CD4-positive, alpha-beta T cell treated with Interleukin-12 subunit alpha and Interleukin-12 subunit beta, for 1 hour (primary cell): ENCODE measurements at regions not wholly inside any gene's neighbourhood (a gene's known extent, or its start where the extent isn't known, plus 50 kb on each side); places are given as distances from the start of the nearest gene placed in this dataset.
"Not testable (repeated sequence)": the region's sequence is repeated elsewhere in the genome, so short reads cannot be mapped to it uniquely, and the experiment has no call there.

Experiments used
- DNase-seq: peaks from one replicate; pipeline ENCODE4 v3.0.0-alpha.2; 2020

DNA sequence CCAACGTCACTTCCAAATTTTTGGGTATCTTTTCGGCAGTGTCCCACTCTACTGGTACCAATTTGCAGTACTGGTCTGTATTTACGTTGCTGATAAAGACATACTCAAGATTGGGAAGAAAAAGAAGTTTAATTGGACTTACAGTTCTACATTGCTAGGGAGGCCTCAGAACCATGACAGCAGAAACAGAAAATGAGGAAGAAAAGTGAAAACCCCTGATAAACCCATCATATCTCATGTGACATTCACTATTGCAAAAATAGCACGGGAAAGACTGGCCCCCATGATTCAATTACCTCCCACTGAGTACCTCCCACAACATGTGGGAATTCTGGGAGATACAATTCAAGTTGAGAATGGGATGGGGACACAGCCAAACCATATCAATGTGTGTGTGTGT, 364.0 kb upstream of the KCND2 start:
- no peak for DNase-seq

DNA sequence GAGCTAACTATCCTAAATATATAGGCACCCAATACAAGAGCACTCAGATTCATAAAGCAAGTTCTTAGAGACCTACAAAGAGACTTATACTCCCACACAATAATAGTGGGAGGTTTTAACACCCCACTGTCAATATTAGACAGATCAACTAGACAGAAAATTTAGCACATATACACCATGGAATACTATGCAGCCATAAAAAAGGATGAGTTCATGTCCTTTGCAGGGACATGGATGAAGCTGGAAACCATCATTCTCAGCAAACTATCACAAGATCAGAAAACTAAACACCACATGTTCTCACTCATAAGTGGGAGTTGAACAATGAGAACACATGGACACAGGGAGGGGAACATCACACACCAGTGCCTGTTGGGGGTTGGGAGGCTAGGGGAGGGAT, 358.9 kb upstream of the KCND2 start:
- not testable (repeated sequence) for DNase-seq

DNA sequence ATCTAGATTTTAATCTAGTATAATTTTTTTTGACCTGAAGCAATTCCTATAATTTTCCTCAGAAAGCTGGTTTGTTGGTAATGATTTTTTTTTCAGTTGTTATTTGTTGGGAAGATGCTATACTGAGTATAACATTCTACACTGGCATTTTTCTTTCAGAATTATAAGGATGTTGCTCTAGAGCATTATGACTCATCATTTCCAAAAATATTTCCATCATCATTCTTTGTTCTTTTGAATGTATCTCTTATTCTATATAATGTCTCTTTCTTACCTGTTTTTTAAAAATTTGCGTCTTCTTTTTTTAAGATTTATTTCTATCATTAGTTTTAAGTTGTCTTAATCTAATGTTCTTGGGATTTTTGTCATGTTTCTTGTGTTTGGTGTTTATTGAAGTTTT, 356.5 kb upstream of the KCND2 start:
- DNase-seq, result no peak

DNA sequence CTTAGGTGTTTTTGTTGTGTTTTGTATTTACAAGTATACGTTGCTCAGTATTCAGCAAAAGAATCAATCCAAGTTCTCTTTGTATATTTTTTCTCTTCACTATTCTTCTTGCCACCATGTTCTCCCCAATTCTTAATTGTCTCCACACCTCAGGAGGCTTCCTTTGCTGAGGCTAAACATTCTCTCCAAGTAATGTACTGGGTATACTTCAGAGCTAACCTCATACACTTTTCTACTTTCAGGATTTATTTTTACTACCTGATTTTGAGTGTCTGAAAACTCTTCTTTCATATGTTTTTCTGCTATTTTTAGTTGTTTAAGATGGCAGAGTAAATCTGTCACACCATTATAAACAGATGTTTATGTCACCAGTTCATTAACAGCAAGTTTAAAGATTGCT, 354.8 kb upstream of the KCND2 start:
- no peak for DNase-seq

DNA sequence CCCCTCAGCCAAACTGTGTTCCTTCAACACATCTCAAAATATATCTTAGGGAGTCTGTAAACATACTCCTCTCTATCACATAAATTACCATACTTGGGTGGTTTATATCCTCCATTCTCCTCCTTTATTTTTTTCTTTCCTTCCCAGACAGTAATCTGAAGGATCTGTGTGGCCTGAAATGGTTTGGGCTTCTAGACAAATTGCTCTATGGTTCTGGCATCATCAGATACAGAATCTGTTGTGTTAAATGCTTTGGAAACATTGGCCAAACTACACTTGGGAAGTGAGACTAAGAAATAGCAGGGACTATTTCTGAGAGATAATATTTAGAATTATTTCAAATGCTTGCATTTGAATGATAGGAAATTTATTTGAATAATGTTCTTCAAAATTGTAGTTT, 353.0 kb upstream of the KCND2 start:
- DNase-seq, result no peak

DNA sequence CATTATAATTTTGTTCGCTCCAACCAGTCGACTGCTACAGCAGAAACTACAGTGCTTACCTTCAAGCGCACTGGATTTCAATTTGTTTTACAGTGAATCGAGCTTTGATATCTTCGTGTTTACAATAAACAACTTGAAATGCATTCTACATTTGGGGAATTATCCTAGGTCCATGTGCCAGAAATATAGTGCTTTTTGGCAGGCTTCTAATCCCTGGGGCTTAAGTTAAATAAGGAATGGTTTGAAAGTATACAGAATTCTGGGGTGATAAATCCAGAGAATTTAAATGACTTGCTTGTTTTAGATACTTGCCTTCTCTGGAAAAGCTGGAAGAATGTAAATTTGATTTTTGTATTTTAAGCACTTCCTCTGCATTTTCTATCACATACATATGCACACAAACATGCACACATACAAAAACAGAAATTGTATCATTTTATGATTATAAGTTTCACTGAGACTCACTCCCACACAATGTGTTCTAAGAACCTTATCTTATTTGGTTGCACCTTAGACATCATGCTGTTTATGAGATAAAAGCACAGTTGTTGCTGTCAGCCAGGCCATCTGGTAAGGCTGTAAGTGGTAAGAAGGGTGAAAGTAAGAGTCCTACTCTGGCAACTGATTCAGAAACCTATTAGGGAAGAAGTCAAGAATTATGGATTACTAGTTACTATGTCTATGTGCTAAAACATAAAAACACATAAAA, 347.2 kb upstream of the KCND2 start:
- DNase-seq, result no peak

DNA sequence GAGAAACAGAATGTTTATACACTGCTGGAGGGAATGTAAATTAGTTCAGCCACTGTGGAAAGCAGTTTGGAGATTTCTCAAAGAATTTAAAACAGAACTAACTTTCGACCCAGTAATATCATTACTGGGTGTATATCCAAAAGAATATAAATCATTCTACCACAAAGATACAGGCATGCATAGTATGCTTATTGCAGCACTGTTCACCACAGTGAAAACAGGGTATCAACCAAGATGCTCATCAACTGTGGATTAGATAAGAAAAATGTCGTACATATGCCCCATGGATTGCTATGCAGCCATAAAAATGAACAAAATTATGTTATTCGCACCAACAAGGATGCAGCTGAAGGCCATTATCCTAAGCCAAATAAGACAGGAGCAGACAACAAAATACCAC, 343.1 kb upstream of the KCND2 start:
- DNase-seq, result no peak

DNA sequence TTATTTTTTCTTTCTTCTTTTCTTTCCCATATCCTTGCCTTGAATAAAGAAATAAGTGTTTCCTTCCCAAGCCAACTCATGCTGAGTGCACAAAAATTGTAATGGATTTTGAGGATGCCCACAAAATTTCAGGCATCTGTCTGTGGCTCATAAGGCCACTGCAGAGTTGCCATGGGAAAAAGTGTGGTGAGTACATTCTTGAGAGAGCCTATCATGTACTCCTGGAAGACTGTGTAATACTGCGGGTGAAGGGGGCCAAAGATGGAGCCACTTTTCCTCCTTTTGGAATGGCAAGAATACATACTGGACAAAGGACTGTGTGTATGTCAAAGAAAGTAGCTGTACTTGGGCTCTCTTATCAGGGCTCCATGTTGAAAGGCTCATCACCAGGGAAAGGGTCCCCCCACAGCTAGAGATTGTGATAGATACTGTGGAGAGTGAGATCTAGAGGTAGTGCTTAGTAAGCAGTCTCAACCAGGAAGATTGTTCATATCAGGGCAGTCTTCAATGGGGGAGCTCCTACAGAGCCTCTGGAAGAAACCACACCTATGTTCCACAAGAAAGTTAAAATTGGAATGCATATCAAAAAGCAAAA, 341.6 kb upstream of the KCND2 start:
- DNase-seq, result no peak

DNA sequence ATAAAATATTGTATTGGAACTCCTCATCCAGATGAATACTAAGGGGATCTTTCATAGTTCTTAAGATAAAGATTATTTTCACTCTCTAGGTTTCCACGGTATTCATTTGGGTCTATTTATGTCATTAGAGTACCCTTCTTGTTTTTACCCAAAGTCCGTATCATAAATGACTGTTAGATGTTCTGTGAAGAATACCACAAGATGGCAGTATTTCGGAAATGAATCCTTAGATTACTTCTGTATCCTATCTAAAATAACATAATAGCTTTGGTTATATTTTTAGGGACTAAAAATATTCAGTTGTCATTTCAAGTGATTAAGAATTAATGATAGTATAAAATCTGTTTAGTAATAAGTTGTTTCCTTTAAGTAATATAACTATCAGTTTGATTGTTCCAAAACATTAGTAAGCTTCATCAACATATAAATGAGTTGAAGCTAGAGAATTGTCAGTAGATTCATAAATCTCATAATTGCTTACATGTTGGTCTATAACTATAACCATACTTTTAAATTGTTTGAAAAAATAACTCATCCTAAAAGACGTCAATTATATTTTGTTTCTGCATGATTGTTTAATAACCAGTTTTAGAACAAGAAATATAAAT, 337.5 kb upstream of the KCND2 start:
- no peak for DNase-seq

DNA sequence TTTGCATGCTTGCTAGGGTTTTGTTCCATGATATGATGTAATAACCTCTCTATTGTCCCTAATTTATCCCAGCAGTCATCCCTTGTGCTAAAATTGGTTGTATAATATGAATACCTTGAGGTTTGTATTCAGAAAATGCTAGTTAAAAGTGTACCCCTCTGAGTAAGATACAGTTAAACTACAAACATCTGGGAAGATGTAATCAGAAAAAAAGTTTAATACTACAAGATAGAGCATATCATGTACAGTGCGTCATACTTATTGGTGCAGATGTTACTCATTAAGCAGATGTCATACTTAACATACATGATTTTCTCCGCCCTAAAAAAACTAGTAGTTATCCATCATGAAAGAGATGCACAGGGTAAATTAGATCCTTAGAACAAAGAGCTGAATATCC, 336.1 kb upstream of the KCND2 start:
- no peak for DNase-seq

DNA sequence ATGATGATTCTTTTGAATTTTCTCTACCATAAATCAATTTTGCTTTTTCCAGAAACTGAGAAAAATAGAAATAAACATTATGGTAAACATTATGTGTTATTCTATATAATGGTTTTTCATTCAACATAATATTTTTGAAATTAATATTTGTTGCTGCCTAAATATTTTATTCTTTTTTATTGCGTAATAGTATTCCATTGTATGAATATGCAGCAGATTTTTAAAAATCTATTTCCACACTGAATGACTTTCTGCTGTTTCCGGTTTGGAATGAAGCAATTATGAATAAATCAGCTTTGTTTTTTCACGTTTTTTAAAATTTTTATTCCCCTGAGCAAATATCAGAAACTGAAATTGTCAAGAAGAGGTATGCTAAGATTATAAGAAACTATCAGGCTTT, 335.2 kb upstream of the KCND2 start:
- no peak for DNase-seq

DNA sequence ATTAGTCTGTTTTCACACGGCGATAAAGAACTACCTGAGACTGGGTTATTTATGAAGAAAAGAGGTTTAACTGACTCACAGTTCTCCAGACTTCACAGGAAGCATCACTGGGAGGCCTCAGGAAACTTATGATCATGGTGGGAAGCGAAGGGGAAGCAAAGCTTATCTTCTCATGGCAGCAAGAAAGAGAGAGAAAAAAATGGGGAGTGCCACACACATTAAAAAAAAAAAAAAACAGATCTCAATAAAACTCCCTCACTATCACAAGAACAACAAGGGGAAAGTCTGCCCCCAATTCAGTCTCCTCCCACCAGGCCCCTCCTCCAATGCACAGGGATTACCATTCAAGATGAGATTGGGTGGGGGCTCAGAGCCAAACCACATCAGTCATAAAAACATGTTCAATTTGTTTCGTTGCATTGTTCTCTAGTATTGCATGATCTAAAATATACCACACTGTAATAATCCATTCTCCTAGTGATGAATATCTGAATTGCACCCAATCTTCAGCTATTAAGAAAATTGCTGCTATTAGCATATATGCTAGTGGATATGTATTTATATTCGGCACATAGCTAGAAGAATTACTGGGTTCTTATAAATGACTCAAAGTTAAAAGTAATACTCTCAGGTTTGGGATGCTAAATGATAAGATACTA, 328.9 kb upstream of the KCND2 start:
- no peak for DNase-seq

DNA sequence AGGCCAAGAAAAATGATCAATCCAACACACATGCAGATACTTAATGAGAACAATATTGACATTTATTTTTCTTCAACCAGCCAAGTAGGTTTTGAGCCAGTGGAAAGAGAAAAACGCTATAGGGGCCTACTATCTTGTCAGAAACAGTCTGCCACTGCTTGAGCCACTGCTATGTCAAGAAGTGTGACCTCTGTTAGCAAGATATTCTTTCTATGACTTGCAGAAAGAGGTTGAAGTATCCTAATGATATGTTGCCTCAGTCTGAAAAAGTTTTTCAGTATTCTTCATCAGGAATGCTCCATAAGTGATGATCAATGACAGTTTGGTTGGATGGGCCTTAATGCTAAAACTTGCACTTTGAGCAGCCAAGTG, 328.4 kb upstream of the KCND2 start:
- no peak for DNase-seq

DNA sequence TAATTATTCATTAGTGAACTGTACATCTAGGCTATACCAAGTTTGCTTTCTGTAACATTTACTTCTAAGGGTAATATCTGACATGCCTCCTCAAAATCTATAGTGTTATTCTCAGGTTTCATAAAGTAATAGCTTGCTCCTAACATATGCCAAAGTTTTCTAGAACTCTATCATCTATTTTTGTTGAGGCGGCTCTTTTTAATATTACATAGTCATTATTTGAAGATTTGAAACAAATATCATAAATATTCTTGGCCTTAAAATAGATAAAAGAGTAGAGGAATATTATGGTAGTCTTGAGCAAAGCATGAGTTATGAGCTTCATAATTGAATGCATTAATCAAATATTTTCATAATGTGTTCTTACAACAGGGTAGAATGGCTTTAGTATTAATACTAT, 327.2 kb upstream of the KCND2 start:
- no peak for DNase-seq

DNA sequence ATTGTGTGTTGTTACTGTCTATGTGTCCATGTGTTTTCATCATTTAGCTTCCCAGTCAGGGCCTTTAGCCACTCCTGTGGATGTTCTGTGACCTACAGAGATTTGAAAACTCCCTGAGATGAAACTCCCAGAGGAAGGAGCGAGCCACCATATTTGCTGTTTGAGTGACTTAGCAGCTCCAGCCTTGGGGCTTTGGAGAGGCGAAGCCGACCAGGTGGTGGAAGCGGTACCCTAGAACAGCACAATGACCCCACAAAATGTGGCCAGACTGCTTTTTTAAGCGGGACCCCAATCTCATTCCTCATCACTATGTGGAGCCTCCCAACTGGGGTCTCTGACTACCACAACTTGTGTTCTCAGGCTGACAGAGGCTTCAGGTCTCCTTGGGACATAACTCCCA, 323.9 kb upstream of the KCND2 start:
- DNase-seq, result no peak

DNA sequence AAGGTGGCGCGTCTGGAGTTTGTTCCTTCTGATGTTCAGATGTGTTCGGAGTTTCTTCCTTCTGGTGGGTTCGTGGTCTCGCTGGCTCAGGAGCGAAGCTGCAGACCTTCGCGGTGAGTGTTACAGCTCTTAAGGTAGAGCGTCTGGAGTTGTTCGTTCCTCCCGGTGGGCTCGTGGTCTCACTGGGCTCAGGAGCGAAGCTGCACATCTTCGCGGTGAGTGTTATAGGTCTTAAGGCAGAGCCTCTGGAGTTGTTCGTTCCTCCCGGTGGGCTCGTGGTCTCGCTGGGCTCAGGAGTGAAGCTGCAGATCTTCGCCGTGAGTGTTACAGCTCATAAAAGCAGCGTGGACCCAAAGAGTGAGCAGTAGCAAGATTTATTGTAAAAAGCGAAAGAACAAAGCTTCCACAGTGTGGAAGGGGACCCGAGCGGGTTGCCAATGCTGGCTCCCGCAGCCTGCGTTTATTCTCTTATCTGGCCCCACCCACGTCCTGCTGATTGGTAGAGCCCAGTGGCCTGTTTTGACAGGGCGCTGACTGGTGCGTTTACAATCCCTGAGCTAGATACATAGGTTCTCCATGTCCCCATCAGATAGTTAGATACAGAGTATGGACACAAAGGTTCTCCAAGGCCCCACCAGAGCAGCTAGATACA, 322.5 kb upstream of the KCND2 start:
- DNase-seq, result not testable (repeated sequence)

DNA sequence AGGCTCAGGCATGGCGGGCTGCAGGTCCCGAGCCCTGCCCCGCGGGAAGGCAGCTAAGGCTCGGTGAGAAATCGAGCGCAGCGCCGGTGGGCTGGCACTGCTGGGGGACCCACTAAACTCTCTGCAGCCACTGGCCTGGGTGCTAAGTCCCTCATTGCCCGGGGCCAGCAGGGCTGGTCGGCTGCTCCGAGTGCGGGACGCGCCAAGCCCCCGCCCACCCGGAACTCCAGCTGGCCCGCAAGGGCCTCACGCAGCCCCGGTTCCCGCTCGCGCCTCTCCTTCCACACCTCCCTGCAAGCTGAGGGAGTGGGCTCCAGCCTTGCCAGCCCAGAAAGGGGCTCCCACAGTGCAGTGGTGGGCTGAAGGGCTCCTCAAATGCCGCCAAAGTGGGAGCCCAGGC, 321.4 kb upstream of the KCND2 start:
- DNase-seq, result not testable (repeated sequence)

DNA sequence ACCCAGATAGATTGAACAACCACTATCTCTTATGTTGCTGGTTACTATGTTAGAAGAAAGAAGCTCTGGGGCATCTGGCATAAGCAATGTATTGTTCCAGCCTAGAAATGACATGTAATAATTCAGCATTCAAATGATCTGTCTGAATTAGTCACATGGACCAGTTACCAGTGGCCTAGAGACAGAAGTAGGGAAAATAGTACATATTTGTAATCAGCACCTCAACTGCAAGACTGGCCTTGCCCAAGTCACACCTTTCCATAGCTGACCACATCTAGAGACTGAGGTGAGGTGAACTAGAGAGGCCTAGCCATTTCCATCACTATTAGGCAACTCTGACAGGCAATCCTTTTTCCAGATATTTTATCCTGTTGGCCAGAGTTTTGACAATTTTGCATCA, 315.6 kb upstream of the KCND2 start:
- no peak for DNase-seq

DNA sequence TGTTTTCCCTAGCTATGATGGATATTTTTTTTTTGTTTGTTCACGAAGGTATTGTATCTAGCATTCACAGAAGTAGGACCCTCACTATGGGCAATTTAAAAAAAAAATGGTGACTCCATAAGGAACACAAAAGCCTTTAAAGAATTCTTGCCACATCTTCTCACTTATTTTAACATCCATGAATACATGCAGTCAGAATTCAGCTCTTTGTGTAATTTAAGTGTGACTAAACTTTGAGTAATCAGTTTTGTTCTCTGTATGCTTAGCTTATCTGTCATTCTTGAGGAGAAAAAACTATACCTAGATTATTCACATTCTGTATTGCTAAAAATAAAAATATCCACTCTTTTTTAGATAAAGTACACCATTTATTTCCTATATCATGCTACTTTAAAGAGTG, 313.2 kb upstream of the KCND2 start:
- DNase-seq, result no peak

DNA sequence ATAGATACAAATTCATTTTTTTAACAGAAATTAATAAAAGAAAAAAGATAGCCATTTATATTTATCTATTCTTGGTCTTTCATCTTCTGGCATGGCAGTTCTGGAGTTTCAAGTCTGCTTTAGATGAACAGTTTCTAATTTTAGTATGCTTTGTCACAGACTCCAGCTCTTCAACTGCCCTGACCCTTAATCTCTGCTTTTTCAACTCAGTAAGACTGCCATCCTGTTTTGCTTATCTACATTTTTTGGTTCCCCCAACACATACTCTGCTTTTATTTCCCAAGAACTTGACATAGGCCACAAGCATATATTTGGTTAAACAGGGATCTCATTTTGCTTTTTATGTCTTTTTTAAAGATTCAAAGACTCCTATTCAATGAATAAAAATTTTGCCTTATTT, 309.3 kb upstream of the KCND2 start:
- no peak for DNase-seq

DNA sequence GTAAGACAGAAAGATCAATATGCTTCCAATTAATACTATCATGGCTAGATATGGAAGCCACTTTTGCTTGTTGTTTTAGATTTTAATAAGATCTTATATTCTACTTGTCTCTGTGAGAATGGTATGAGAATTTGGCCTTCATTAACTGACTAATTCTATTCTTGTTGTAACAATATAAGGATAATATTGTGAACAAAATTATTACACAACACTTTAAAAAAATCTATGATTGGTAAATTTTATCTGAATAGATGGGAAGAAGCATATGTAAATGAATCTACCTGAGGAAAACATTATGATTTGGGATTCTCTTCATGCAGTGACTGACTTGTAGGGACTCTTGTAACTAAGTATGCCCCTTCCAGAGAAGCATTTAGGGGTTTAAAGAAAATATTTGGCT, 308.9 kb upstream of the KCND2 start:
- no peak for DNase-seq

DNA sequence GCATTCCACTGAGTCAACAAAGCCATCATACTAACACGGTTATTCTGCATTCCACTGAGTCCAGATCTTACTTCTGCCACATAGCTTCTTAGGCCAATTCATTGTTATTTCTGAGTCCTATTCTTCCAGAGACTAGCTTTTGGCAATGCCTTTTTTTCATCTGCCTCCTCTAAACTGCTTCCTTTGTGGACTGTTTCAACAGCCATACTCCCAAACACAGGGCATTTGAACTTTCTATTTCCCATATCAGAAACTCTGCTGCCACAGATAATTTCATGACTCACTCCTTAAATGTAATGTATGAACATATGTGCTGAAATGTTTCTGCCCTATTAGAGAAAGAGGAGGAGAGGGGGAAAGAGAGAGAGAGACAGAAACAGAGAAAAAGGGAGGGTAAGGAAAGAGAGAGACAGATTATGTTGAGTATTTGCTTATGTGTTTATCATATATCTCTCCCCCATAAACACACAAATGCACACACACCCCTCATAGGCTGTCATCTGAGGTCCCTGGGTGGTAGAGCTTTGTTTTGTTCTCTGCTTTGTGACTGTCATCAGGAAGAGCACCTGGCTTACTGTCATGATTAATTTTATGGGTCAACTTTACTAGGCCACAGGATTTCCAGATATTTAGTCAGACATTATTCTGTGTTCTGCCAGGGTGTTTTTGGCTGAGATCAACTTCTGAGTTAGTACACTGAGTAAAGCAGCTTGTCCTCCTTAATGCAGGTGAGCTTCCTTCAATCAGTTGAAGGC, 308.0 kb upstream of the KCND2 start:
- no peak for DNase-seq

DNA sequence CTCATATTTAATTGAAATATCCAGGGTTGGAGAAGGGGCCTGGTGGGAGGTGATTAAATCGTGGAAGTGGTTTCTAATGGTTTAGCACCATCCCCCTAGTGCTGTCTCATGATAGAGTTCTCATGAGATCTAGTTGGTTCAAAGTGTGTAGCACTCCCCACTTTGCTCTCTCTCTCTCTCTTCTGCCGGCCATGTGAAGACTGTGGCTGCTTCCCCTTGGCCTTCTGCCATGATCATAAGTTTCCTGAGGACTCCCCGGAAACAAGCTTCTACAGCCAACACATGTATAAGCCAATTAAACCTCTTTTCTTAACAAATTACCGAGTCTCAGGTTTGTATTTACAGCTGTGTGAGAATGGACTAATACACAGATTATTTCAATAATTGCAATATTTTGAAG, 305.8 kb upstream of the KCND2 start:
- DNase-seq, result no peak
